ENCODE measurements at regions not wholly inside any gene's neighbourhood (a gene's known extent, or its start where the extent isn't known, plus 50 kb on each side); places are given as distances from the start of the nearest gene placed in this dataset.

GRCh38 chr3:3701949-3702348, 97.3 kb upstream of the LRRN1 start:
- Histone ChIP-seq H3K9me3 (replicated peaks) (no peaks in the 10 kb centered on the region), H3K36me3 (no peaks in the 10 kb centered on the region), H3K4me3 (no peak overlapping the region), H3K4me1 (peaks cover 2% of the 10 kb centered on the region; the same call in 1 of the 2 replicates), H3K27ac (no peak overlapping the region), H3K27me3 (no peaks in the 10 kb centered on the region)
- no peak for DNase-seq

DNA sequence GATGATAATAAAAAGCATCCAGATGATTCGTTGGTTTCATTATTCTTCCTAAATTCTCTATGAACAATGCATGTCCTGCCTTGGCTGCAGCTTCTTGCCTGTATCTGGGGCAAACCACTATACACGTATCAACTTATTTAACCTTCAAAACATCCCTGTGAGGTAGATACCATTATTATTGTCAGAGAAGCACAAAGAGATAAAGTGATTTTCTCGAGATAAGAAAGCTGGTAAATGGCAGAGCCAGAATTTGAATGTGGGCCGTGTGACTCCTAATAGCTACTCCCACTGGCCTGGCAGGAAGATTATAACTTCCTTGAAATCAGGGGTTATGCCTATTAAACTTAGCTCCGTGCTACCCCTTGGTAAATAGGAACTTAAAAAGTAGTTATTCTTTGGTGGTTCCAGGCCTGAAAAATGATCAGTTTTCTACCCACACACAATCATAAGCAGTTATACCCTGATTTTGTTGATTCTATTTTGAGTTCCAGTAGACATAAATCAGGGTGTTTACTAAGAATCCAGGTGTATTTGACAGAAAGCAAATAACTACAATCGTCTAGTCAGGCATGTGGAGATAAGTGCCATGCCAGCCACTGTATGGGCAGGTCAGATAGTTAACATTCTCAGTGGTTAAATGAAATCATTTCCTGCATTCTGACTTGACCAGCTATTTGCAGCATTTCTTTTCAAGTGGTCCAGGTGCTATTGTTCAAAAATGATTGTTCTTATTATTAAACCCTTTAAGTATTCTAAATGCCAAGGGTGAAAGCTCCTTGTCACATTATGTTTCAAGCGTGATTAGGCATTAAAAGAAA, 99.2 kb upstream of the LRRN1 start:
- Histone ChIP-seq H3K27me3 (no peaks in the 10 kb centered on the region), H3K27ac (peak overlapping the region; percentile 4; the same call in 1 of the 2 replicates), H3K4me1 (no peaks in the 10 kb centered on the region; the same call in 1 of the 2 replicates), H3K9me3 (replicated peaks) (no peaks in the 10 kb centered on the region), H3K4me3 (no peak overlapping the region), H3K36me3 (no peaks in the 10 kb centered on the region)
- DNase-seq = no peak

DNA sequence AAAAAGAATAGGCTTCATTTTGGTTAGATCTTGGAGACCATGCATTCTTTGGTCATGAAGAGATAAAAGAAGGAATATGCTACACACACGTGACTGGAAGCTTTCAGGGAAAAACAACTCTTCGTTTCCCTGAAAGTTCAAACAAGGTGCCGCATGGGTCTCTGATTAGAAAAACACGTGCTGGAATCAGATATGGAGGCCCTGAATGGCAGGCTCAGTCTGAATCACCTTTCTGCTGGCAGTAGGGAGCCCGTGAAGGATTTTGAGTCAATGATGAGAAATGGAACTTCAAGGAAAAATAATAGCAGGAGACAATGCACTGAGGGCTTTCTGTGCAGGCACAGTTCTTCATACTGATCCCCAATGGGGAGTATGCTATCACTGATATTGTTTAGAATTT, 99.8 kb upstream of the LRRN1 start:
- no peaks in the 10 kb centered on the region for H3K4me1 ChIP-seq
- no peaks in the 10 kb centered on the region for H3K9me3 ChIP-seq (replicated peaks)
- H3K4me3 ChIP-seq = no peak overlapping the region
- H3K27me3 ChIP-seq = no peaks in the 10 kb centered on the region
- H3K27ac ChIP-seq = no peak overlapping the region
- no peak for DNase-seq
- H3K36me3 ChIP-seq = no peaks in the 10 kb centered on the region

GRCh38 chr3:3696345-3696744, 102.9 kb upstream of the LRRN1 start:
- H3K9me3 ChIP-seq (replicated peaks) = no peaks in the 10 kb centered on the region
- no peak overlapping the region for H3K4me3 ChIP-seq
- no peaks in the 10 kb centered on the region for H3K4me1 ChIP-seq
- H3K27me3 ChIP-seq = no peaks in the 10 kb centered on the region
- no peak for DNase-seq
- H3K27ac ChIP-seq = no peak overlapping the region
- no peaks in the 10 kb centered on the region for H3K36me3 ChIP-seq

DNA sequence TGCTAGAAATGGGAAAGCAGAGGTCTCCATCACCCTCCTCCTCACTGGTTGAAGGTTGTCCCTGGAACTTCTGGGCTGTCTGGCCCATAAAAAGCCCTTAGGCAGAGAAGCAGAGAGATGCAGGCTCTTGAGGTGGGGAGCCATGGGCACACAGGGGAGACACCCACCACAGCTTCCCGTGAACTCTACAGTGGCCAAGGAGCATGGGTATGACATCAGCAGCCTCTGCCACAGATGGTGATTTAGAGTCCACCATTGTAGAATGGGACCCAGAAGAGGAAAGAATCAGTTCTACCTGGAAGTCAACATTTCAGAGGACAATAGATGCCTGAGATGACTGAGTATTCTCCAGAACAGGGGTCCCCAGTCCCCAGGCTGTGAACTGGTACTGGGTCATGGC, 105.6 kb upstream of the LRRN1 start:
- Histone ChIP-seq H3K4me3 (no peak overlapping the region), H3K36me3 (no peaks in the 10 kb centered on the region), H3K27me3 (no peaks in the 10 kb centered on the region), H3K9me3 (replicated peaks) (no peaks in the 10 kb centered on the region), H3K4me1 (peaks cover 20% of the 10 kb centered on the region), H3K27ac (no peak overlapping the region)
- no peak for DNase-seq

DNA sequence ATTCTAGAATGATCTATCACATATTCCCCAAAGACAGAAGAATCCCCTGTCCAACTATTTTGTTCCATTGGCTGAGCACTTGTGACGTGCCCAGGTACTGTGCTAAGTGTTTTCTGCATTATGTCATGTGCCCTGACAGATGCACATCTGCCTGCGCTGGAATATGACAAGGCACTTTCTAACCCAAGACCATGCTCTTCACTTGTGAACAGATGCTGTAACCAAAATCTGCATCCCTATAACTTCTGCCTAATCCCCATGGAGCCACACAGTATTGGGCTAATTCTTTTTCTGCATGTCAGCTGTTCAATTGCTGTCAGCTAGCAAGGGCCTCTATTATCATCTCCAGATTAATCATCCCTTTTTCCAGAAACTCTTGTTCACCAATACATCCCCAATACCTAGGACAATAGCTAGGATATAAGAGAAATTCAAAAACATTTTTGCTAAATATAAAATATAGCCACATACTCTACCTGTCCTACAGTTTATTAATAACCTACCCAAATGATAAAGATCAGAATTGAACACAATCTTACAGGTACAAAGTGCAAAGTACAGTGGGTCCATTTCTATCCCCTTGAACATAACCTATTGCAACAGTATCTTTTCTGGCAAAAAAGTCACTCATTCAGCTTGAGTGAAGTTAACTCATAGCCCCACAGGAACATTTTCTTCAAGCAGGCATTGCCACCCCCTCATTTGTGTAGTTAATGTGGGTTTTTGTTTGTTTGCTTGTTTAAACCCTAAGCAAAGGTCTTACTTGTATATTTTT, 109.4 kb upstream of the LRRN1 start:
- peak; percentile 58 to 78 for DNase-seq
- no peaks in the 10 kb centered on the region for H3K36me3 ChIP-seq
- H3K9me3 ChIP-seq (replicated peaks) = no peaks in the 10 kb centered on the region
- no peak overlapping the region for H3K4me3 ChIP-seq
- H3K27ac ChIP-seq = peak overlapping the region; percentile 54
- peaks cover 20% of the 10 kb centered on the region for H3K4me1 ChIP-seq
- H3K27me3 ChIP-seq = no peaks in the 10 kb centered on the region

DNA sequence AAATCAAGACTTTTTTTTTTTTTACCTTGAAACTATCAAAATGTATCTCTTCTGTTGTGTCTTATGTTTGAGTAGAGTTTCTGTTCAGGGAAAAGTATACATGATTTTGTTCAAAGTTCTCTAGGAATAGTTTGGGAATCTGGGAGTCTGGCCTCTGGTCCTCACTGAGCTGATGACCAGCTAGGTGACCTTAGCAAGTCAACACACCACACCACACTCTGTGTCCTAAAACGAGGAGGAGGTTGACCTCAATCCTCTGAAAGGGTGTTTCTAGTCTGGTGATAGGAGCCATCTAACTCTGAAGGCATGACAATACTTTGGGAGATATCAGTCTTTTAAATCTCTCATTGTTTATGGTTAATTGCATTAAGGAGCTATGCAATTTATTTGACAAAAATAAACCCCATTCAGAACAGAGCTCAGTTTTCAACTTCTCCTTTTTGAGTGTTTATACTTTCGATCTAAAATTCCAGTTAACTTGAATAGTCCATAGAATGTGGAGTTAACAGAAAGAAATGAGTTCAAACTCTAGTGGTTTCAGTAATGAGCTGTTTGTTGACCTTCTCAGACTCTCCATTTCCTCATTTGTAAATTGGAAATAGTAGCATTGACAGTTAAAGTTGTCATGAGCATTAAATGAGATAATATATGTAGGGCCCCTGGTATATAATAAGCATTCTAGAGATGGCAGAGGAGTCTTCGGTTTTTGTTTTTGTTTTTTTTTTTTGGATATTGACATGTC, 112.2 kb upstream of the LRRN1 start:
- H3K27me3 ChIP-seq = no peaks in the 10 kb centered on the region

GRCh38 chr3:3685721-3686120, 113.5 kb upstream of the LRRN1 start:
- no peak for DNase-seq
- H3K4me3 ChIP-seq = no peak overlapping the region
- no peaks in the 10 kb centered on the region for H3K36me3 ChIP-seq
- no peaks in the 10 kb centered on the region for H3K27me3 ChIP-seq
- peaks cover 16% of the 10 kb centered on the region for H3K4me1 ChIP-seq
- no peak overlapping the region for H3K27ac ChIP-seq
- H3K9me3 ChIP-seq (replicated peaks) = no peaks in the 10 kb centered on the region

More for the DNA sequence above, 112.2 kb upstream of the LRRN1 start:
- H3K4me1 ChIP-seq = peaks cover 20% of the 10 kb centered on the region
- no peaks in the 10 kb centered on the region for H3K36me3 ChIP-seq
- no peaks in the 10 kb centered on the region for H3K9me3 ChIP-seq (replicated peaks)
- no peak overlapping the region for H3K27ac ChIP-seq
- DNase-seq = no peak
- no peak overlapping the region for H3K4me3 ChIP-seq

- no peak overlapping the region for H3K27ac ChIP-seq
- no peak overlapping the region for H3K4me3 ChIP-seq
- no peaks in the 10 kb centered on the region for H3K4me1 ChIP-seq
- H3K36me3 ChIP-seq = no peaks in the 10 kb centered on the region
- no peaks in the 10 kb centered on the region for H3K9me3 ChIP-seq (replicated peaks)
- DNase-seq = no peak
- no peaks in the 10 kb centered on the region for H3K27me3 ChIP-seq
Measured at GRCh38 chr3:3683261-3683660, 116.0 kb upstream of the LRRN1 start.

GRCh38 chr3:3675801-3676200, 123.4 kb upstream of the LRRN1 start:
- DNase-seq = no peak
- no peaks in the 10 kb centered on the region for H3K4me1 ChIP-seq

DNA sequence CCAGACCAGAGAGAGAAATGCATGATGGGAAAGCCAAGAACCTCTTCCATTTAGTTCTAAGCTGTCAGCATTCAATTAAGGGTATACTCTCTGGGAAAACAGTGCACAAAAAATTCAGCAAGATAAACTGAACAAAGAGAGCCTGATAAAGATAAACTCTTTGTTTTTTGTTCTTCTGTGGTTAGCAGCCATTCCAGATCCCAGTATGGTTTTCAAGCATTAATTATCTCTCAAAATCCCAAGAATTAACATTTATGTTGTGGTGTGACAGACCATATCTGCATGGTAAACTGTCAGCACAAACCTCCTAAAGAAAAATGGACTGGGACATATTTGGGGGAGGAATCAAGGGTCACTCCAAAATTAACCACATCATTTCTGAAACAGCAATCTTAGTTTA, 124.0 kb upstream of the LRRN1 start:
- no peaks in the 10 kb centered on the region for H3K9me3 ChIP-seq (replicated peaks)
- DNase-seq = no peak
- H3K27me3 ChIP-seq = no peaks in the 10 kb centered on the region
- H3K4me1 ChIP-seq = no peaks in the 10 kb centered on the region
- no peak overlapping the region for H3K27ac ChIP-seq
- no peak overlapping the region for H3K4me3 ChIP-seq
- H3K36me3 ChIP-seq = no peaks in the 10 kb centered on the region

More at GRCh38 chr3:3675801-3676200, 123.4 kb upstream of the LRRN1 start:
- no peaks in the 10 kb centered on the region for H3K27me3 ChIP-seq
- H3K27ac ChIP-seq = no peak overlapping the region
- H3K4me3 ChIP-seq = no peak overlapping the region
- H3K36me3 ChIP-seq = no peaks in the 10 kb centered on the region
- H3K9me3 ChIP-seq (replicated peaks) = no peaks in the 10 kb centered on the region

DNA sequence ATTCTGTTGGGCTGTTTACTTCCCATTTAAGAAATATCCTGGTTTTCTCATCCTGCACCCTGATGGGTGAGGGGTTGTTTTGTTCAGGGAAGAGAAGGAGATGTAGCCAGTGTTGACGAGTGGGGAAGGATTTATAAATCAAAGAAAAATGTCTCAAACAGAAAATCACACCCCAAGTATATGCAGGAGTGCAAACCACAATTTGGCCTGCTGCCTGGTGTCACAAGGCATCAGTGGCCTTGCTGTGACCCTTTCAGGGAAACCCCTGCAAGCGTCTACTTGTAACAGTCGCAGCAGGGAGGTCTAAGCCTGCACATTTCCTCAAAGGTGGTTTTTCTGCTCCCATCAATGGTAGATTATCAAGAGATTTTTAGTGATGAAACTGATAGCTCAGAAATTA, 132.6 kb upstream of the LRRN1 start:
- Histone ChIP-seq H3K4me1 (peaks cover 19% of the 10 kb centered on the region), H3K4me3 (no peak overlapping the region), H3K36me3 (no peaks in the 10 kb centered on the region), H3K27ac (no peak overlapping the region), H3K9me3 (replicated peaks) (peaks cover 3% of the 10 kb centered on the region; the same call in 1 of the 2 replicates), H3K27me3 (no peaks in the 10 kb centered on the region)
- peak in 1 of 2 experiments; percentile 37 for DNase-seq

- peaks cover 3% of the 10 kb centered on the region; the same call in 1 of the 2 replicates for H3K9me3 ChIP-seq (replicated peaks)
- peak in 1 of 2 experiments; percentile 20 for DNase-seq
- no peaks in the 10 kb centered on the region for H3K27me3 ChIP-seq
- H3K4me3 ChIP-seq = no peak overlapping the region; the same call in 1 of the 2 replicates
- peaks cover 19% of the 10 kb centered on the region for H3K4me1 ChIP-seq
- H3K27ac ChIP-seq = no peak overlapping the region
- H3K36me3 ChIP-seq = no peaks in the 10 kb centered on the region
Measured at GRCh38 chr3:3665961-3666640, 133.1 kb upstream of the LRRN1 start.

DNA sequence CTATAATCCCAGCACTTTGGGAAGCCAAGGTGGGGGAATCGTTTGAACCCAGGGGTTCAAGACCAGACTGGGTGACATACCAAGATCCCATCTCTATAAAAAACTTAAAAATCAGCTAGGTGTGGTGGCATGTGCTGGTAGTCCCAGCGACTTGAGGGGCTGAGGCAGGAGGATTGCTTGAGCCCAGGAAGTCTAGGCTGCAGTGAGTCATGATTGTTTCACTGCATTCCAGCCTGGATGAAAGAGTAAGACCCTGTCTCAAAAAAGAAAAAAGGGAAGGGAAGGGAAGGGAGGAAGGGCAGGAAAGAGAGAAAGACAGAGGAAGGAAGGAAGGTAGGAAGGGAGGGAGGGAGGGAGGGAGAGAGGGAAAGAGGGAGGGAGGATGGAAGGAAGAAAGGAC, 133.7 kb upstream of the LRRN1 start:
- peaks cover 19% of the 10 kb centered on the region for H3K4me1 ChIP-seq
- H3K27me3 ChIP-seq = no peaks in the 10 kb centered on the region
- H3K27ac ChIP-seq = peak overlapping the region; percentile 49
- H3K36me3 ChIP-seq = no peaks in the 10 kb centered on the region
- peak in 1 of 2 experiments; percentile 29 for DNase-seq
- H3K9me3 ChIP-seq (replicated peaks) = peaks cover 3% of the 10 kb centered on the region; the same call in 1 of the 2 replicates
- no peak overlapping the region for H3K4me3 ChIP-seq
